IPS DF 6.9 (cell line): ENCODE measurements at regions not wholly inside any gene's neighbourhood (a gene's known extent, or its start where the extent isn't known, plus 50 kb on each side); places are given as distances from the start of the nearest gene placed in this dataset.

Experiments used
- DNase-seq: peaks from one replicate; pipeline ENCODE4 v3.0.0-alpha.2; 2013; ENCODE audit warnings: low read depth, low spot score
- H3K27ac ChIP-seq: one replicate; pipeline ENCODE4 v1.5.1; 2013; ENCODE audit warnings: low read length, control low read depth
- H3K27me3 ChIP-seq: 2 replicates; pipeline ENCODE4 v1.6.1; 2013; ENCODE audit warnings: mild to moderate bottlenecking, low read length; ENCODE audit not compliant: control insufficient read depth, insufficient read depth
- H3K36me3 ChIP-seq: 2 replicates; pipeline ENCODE4 v1.6.1; 2013; ENCODE audit warnings: low read length; ENCODE audit not compliant: control insufficient read depth, insufficient read depth
- H3K4me1 ChIP-seq: 2 replicates; pipeline ENCODE4 v1.6.1; 2013; ENCODE audit warnings: low read length; ENCODE audit not compliant: control insufficient read depth, insufficient read depth
- H3K4me3 ChIP-seq: 2 replicates; pipeline ENCODE4 v1.5.1; 2013; ENCODE audit warnings: mild to moderate bottlenecking, low read length
- H3K9me3 ChIP-seq: 2 replicates; pipeline ENCODE4 v1.6.1; 2013; ENCODE audit warnings: low read length, inconsistent platforms; ENCODE audit not compliant: control insufficient read depth, insufficient read depth
- WGBS: extraction: QIAGEN DNeasy Blood & Tissue Kit; methylation state at CpG from one replicate; pipeline ENCODE4 v1.1.7; 2013; ENCODE audit warnings: mixed read lengths, missing lambda C conversion rate; ENCODE audit not compliant: insufficient read length, insufficient coverage; 5-methylcytosine and 5-hydroxymethylcytosine counted together

DNA sequence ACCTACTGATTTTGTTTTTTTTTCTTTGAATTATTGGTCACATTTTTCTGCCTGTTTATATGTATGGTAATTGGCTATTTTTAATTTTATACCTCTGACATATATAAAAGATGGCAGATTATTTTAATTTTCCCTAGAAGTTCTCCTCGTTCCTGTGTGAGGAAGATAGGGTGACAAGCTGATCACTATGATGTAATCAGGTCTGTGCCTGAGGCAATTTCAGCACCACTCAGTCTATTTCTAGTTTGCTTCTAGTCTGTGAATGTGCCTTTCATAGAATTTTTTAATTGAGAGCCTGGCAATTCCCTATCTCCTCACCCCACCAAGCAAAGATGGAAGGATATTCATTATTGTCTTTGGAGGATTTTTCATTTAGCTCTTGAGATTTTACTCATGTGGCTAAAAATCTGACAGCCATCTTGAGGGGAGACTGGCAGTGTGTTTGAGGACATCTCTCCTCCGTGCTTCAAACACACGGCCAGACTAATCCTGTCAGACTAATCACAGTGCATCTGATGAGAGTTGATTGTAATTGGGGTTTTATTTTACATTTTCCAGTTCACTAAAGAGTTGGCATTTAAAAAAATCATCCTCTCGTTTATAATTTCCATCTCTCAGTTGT, 500.3 kb downstream of the TRIML1 start:
- no peaks in the 10 kb centered on the region for H3K9me3 ChIP-seq
- H3K4me3 ChIP-seq, result no peak overlapping the region
- H3K4me1 ChIP-seq, result no peaks in the 10 kb centered on the region
- WGBS, result 100% methylated on average over 1 of the region's 4 CpGs
- DNase-seq, result no peak
- no peaks in the 10 kb centered on the region for H3K36me3 ChIP-seq
- no peak overlapping the region for H3K27ac ChIP-seq
- no peaks in the 10 kb centered on the region for H3K27me3 ChIP-seq

DNA sequence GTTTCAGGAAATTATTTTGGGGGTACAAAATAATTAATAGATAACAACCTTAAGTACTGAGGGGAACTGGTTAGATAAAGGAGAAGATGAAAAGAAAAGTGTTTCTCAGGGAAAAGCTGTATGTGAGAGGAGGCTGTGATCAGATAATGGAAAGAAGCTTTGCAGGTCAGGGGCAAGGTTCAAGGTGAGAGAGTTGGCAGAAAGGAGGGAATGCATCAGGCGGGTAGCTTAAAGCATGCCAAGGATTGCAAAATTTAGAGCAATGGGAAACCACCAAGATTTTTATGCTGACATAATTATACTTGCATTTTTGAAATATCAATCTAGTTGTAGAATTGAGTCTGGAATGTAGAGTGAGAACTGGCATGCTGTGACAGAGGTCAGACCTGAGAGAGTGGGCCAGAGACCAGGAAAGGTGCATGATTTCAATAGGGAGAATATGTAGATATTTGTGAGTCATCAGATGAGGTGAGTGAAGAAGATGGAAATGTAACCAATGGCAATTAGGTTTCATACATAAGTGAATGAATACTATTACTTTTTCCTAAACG, 508.7 kb downstream of the TRIML1 start:
- no peak overlapping the region for H3K4me3 ChIP-seq
- H3K4me1 ChIP-seq, result no peaks in the 10 kb centered on the region; the same call in 1 of the 2 replicates
- H3K9me3 ChIP-seq, result no peaks in the 10 kb centered on the region
- no peak for DNase-seq
- no peak overlapping the region for H3K27ac ChIP-seq
- no peaks in the 10 kb centered on the region for H3K36me3 ChIP-seq
- no CpG with 5 or more reads among the region's 2 CpGs for WGBS
- no peaks in the 10 kb centered on the region for H3K27me3 ChIP-seq

DNA sequence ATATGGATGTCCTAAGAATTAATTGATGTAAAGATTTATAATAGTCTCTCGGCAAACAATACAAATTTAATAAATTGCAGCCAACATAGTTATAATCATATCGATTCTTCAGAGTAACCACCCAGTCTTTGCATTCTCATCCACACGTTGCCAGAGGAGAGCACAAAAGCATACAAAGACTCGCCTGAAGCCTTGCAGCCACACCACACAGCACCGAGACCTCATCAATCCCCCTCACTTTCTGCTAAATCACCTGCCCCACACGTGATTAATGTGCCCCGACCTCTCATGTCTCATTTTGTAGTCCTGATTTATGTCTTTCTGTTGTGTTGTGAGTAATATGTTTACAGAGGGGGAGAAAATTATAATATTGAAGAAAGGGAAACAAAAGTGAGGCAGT, 510.4 kb downstream of the TRIML1 start:
- DNase-seq, result no peak
- Histone ChIP-seq H3K9me3 (no peaks in the 10 kb centered on the region), H3K36me3 (no peaks in the 10 kb centered on the region), H3K4me1 (no peaks in the 10 kb centered on the region; the same call in 1 of the 2 replicates), H3K27me3 (no peaks in the 10 kb centered on the region), H3K27ac (no peak overlapping the region), H3K4me3 (no peak overlapping the region)
- no CpG with 5 or more reads among the region's 7 CpGs for WGBS

DNA sequence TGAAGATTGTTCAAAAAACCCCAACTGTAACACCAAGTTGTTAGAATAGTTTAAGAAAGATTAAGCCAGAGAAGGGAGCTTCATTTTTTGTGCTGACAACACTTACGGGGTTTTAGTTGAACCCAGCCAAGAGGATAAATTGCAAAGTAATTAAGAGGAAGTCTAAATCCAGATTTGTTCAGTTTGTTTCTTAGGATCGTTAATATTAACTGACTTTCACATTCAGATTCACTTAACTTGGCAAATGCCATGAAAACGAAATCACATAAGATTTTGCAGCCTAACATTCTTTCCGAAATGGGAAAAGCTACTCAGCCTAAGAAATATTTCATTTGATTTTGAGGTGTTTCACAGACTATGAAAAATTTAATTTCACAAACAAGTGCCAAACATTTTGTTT, 511.3 kb downstream of the TRIML1 start:
- Histone ChIP-seq H3K27me3 (no peaks in the 10 kb centered on the region), H3K36me3 (no peaks in the 10 kb centered on the region), H3K4me1 (no peaks in the 10 kb centered on the region; the same call in 1 of the 2 replicates), H3K4me3 (no peak overlapping the region), H3K9me3 (no peaks in the 10 kb centered on the region), H3K27ac (no peak overlapping the region)
- WGBS, result no CpG with 5 or more reads among the region's 4 CpGs
- no peak for DNase-seq

DNA sequence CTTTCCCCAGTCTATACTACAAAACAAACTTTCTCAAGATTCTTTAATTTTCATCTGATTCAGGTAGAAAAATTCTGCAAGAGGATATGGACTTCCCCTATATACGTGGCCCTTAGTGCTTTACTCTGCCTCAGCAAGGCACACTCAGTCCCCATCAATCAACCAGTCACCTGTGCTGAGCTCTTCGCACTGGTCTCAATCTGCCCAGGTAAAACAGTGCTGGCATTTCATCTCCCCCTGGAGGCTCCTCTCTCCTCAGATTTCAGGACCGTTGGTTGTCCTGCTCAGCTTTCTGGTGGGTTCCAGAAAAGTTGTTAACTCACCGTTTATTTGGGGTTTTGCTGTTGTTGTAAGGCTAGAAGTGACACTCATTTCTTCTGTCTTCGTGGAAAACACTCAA, 518.1 kb downstream of the TRIML1 start:
- WGBS, result no CpG with 5 or more reads among the region's 5 CpGs
- Histone ChIP-seq H3K4me1 (no peaks in the 10 kb centered on the region), H3K9me3 (no peaks in the 10 kb centered on the region), H3K27ac (no peak overlapping the region), H3K36me3 (no peaks in the 10 kb centered on the region), H3K4me3 (no peak overlapping the region), H3K27me3 (no peaks in the 10 kb centered on the region)
- DNase-seq, result no peak

DNA sequence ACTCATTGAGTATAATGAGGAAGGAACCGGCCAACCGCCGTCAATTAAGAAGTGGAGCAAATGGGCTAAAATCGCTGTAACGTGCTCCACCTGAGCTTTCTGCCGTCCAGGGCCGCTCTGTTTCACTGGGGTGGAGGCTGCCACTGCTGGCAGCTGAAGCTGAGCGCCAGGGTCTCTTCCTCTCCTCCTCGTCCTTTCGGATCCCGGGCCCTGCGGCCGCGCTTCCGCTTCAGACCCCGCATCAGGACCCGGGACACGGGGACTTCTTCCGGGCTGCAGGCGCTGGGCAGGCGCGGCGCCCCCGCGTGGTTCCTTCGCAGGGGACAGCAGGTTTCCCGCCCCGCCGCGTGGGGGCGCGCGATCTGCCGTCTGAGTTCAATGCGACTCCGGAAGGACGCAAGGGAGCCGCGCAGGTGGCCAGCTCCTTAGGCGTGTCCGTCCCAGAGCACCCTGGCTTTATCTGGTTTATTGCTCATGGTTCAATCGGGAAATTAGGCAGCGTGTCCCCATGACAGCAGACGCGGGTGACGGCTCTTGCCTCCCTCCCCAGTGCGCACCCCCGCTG, 519.8 kb downstream of the TRIML1 start:
- no peaks in the 10 kb centered on the region for H3K36me3 ChIP-seq

DNA sequence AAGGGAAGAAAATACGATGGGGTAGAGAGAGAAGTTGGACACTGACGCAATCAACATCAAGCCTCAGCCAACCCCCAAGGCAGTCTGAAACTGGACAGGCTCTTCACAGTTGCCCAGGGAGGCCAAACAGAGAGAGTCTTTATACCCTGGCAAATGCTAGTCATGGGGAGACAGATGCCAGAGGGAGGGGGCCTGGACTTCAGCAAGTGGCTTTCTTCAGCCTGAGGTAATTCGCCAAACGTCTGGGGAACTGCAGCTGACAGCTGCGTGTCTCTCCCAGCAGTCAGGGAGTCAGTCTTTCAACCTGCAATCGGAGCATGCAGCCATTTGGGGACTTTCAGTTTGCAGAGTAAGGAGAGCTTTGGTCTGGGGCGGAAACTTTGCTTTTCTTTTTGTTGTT, 521.6 kb downstream of the TRIML1 start:
- Histone ChIP-seq H3K4me1 (no peaks in the 10 kb centered on the region), H3K27ac (no peak overlapping the region), H3K9me3 (no peaks in the 10 kb centered on the region), H3K36me3 (no peaks in the 10 kb centered on the region), H3K4me3 (no peak overlapping the region), H3K27me3 (no peaks in the 10 kb centered on the region)
- WGBS, result no CpG with 5 or more reads among the region's 7 CpGs
- DNase-seq, result no peak

More for the DNA sequence above, 519.8 kb downstream of the TRIML1 start:
- Histone ChIP-seq H3K9me3 (no peaks in the 10 kb centered on the region), H3K4me1 (no peaks in the 10 kb centered on the region), H3K27me3 (no peaks in the 10 kb centered on the region), H3K27ac (no peak overlapping the region), H3K4me3 (no peak overlapping the region)
- DNase-seq, result peak; percentile 11
- WGBS, result no CpG with 5 or more reads among the region's 48 CpGs

DNA sequence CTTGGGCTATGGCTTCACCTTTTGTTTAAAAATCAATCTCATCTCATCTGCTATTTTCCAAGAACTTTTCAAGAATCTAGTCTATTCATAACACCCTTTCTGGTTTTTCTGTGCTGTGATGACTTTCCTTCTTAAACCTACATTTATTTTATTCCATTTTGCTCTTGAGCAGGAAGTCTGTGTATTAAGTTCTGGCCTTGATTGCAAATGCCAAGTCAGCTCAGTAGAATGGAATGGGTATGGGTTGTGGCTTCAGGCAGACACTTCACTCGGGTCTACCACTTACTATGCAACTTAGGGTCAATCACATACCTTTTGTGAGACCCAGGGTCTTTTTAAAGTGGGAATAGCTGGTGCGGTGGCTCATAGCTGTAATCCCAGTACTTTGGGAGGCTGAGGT, 522.3 kb downstream of the TRIML1 start:
- no CpG with 5 or more reads among the region's 2 CpGs for whole genome bisulfite sequencing
- no peak for DNase-seq

DNA sequence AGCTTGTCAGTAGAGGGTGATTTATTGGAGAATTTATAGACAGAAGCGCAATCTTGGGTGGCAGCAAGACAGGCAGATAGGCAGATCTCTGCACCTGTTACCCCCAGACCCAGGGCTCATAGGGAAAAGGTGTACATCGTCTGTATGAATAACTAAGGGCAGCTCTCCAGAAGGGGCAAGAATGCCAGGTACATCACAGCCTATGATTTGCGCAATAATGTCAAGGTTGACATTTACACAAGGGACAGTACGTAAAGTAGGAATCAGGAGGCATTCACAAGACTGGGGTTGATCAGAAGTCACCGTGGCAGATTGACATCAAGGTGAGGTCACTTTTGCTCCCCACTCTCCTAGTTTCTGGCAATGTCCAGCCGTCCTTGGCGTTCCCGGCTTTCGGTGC, 524.1 kb downstream of the TRIML1 start:
- no peaks in the 10 kb centered on the region for H3K9me3 ChIP-seq
- no peaks in the 10 kb centered on the region for H3K36me3 ChIP-seq
- no peak overlapping the region for H3K27ac ChIP-seq
- no peak overlapping the region for H3K4me3 ChIP-seq
- WGBS, result no CpG with 5 or more reads among the region's 9 CpGs
- H3K27me3 ChIP-seq, result no peaks in the 10 kb centered on the region
- no peak for DNase-seq
- H3K4me1 ChIP-seq, result no peaks in the 10 kb centered on the region

More for the DNA sequence above, 522.3 kb downstream of the TRIML1 start:
- Histone ChIP-seq H3K4me1 (no peaks in the 10 kb centered on the region), H3K36me3 (no peaks in the 10 kb centered on the region), H3K4me3 (no peak overlapping the region), H3K27ac (no peak overlapping the region), H3K9me3 (no peaks in the 10 kb centered on the region), H3K27me3 (no peaks in the 10 kb centered on the region)

DNA sequence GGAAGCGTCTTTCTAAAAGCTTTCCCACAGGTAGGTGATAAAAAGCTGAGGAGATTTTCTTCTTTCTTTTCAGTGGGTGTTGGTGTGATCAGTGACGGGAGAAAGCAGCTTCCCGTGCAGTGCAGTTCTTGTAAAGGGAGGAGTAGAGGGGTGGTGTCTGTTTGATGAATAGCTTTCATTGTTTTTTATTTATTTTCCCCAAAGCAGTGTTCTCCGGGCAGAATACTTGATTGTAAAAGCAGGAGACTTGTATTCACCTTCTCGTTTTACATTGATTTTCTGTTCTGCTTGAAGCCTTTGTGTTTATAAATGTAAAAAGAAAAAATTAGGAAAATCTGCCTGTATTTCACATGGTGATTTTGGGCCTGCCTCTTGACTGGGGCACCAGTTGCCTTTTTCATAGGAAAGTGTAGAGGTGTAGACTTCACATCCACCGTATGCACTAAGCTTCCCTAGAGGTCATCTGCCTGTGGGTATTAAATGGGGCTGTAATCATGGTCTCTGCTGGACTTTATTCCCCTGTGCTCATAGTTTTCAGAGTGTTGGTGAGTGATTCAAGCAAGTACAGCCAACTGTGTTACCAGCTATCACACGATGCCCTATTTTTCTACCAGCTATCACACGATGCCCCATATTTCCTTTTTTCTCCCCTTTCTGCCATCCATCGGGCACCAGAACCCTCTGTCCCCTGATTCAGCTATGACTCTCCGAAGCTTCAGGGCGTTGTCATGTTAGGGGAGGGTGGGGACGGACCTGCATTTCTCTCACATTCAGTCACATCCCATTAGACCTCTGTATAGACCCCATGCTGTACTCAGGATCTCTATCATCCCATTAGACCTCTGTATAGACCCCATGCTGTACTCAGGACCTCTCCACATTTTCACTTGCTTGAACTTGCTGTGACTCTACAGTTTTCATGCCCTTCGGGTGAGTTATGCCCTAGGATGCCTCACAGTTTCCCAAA, 526.5 kb downstream of the TRIML1 start:
- Histone ChIP-seq H3K27ac (no peak overlapping the region), H3K36me3 (no peaks in the 10 kb centered on the region), H3K4me1 (no peaks in the 10 kb centered on the region), H3K4me3 (no peak overlapping the region), H3K9me3 (no peaks in the 10 kb centered on the region), H3K27me3 (no peaks in the 10 kb centered on the region)
- no CpG with 5 or more reads among the region's 13 CpGs for WGBS
- DNase-seq, result no peak
